SK-N-SH (cell line): ENCODE measurements at regions not wholly inside any gene's neighbourhood (a gene's known extent, or its start where the extent isn't known, plus 50 kb on each side); places are given as distances from the start of the nearest gene placed in this dataset.
"Not testable (repeated sequence)": the region's sequence is repeated elsewhere in the genome, so short reads cannot be mapped to it uniquely, and the experiment has no call there.

ENCODE experiments used
- CTCF ChIA-PET: fragments of 300-600, 350-600 bp; formaldehyde crosslinking; extraction: SDS; loops from one replicate; lab custom pipeline; 2021; lab: Yijun Ruan, JAX
- POLR2A ChIA-PET: fragments of 350-600 bp; sonication (Branson Sonifier 250); formaldehyde crosslinking; extraction: SDS; loops from one replicate; lab custom pipeline; 2020; ENCODE audit warnings: antibody characterized with exemption, inconsistent platforms; lab: Yijun Ruan, JAX
- DNase-seq: peaks from one replicate; pipeline ENCODE4 v3.0.0; 2012
- H2AFZ ChIP-seq: fragments of 200-600 bp; sonication (generic); 2 replicates; pipeline ENCODE4 v1.8.1; 2016; ENCODE audit warnings: antibody characterized with exemption, mild to moderate bottlenecking, low read depth
- H3F3A ChIP-seq: fragments of 200-600 bp; sonication (generic); replicated peaks from 2 replicates; pipeline ENCODE3; 2016; ENCODE audit warnings: antibody characterized with exemption, mild to moderate bottlenecking; ENCODE audit not compliant: insufficient read depth
- H3K27ac ChIP-seq, 2 experiments: fragments of 200-500 bp in 1 of 2; fragments of 200-600 bp in 1 of 2; sonication (Bioruptor generic) in 1 of 2; sonication (generic), shearing (Covaris generic) in 1 of 2; 2 replicates each; pipeline versions ENCODE4 v1.5.1 to v1.6.1; 2014 to 2016; ENCODE audit warnings: low read depth in 2 of 2, inconsistent platforms in 1 of 2, low read length in 1 of 2, mild to moderate bottlenecking in 1 of 2, mixed read lengths in 1 of 2
- H3K27me3 ChIP-seq: fragments of 200-600 bp; sonication (generic), shearing (Covaris generic); 2 replicates; pipeline ENCODE4 v1.6.1; 2016; ENCODE audit warnings: mixed run types; ENCODE audit not compliant: insufficient read depth
- H3K36me3 ChIP-seq, 2 experiments: fragments of 200-500 bp in 1 of 2; fragments of 200-600 bp in 1 of 2; sonication (Bioruptor generic) in 1 of 2; sonication (generic) in 1 of 2; replicated peaks in 1 of 2; 2 replicates each; pipeline versions ENCODE3 to v1.5.1; 2014 to 2016; ENCODE audit warnings: low read length in 1 of 2, mild to moderate bottlenecking in 1 of 2; ENCODE audit not compliant: insufficient read depth in 2 of 2, control insufficient read depth in 1 of 2
- H3K4me1 ChIP-seq, 2 experiments: fragments of 200-500 bp in 1 of 2; fragments of 200-600 bp in 1 of 2; sonication (Bioruptor generic) in 1 of 2; sonication (generic), shearing (Covaris generic) in 1 of 2; 2 replicates each; pipeline versions ENCODE4 v1.5.1 to v1.6.1; 2014 to 2016; ENCODE audit warnings: low read depth in 1 of 2, low read length in 1 of 2, mixed run types in 1 of 2; ENCODE audit not compliant: insufficient read depth in 2 of 2, control insufficient read depth in 1 of 2
- H3K4me2 ChIP-seq: fragments of 200-600 bp; sonication (generic), shearing (Covaris generic); 2 replicates; pipeline ENCODE4 v1.6.1; 2017; ENCODE audit warnings: mixed run types
- H3K4me3 ChIP-seq, 2 experiments: fragments of 200-500 bp in 1 of 2; fragments of 200-600 bp in 1 of 2; sonication (Bioruptor generic) in 1 of 2; sonication (generic), shearing (Covaris generic) in 1 of 2; 2 replicates each; pipeline versions ENCODE4 v1.5.1 to v1.8.1; 2014 to 2016; ENCODE audit warnings: low read depth in 2 of 2, inconsistent platforms in 1 of 2, low read length in 1 of 2, mild to moderate bottlenecking in 1 of 2, mixed read lengths in 1 of 2, moderate library complexity in 1 of 2
- H3K79me2 ChIP-seq: fragments of 200-600 bp; sonication (generic); 2 replicates; pipeline ENCODE4 v1.8.1; 2017; ENCODE audit warnings: mild to moderate bottlenecking; ENCODE audit not compliant: insufficient read depth
- H3K9ac ChIP-seq: fragments of 200-600 bp; sonication (generic); 2 replicates; pipeline ENCODE4 v1.6.1; 2017; ENCODE audit warnings: mixed run types
- H3K9me2 ChIP-seq: fragments of 200-600 bp; sonication (generic); 2 replicates; pipeline ENCODE4 v1.6.1; 2017; ENCODE audit warnings: mixed run types
- H3K9me3 ChIP-seq: fragments of 200-600 bp; sonication (generic); 2 replicates; pipeline ENCODE4 v1.6.1; 2017; ENCODE audit warnings: mixed run types, mild to moderate bottlenecking, moderate library complexity
- H4K20me1 ChIP-seq: fragments of 200-600 bp; sonication (generic); 2 replicates; pipeline ENCODE4 v1.6.1; 2017; ENCODE audit warnings: mild to moderate bottlenecking, mixed run types; ENCODE audit not compliant: insufficient read depth
- CHD2 ChIP-seq: fragments of 150-350 bp; IDR thresholded peaks from 2 replicates; pipeline ENCODE4 v1.6.1; 2018; ENCODE audit warnings: low read length; ENCODE audit not compliant: partially characterized antibody
- CTCF ChIP-seq: fragments of 200-600 bp; sonication (generic); IDR thresholded peaks from 2 replicates; pipeline ENCODE4 v1.6.1; 2017; ENCODE audit warnings: antibody characterized with exemption, mild to moderate bottlenecking, moderate library complexity
- ELF1 ChIP-seq: IDR thresholded peaks from 2 replicates; pipeline ENCODE4 v1.4.0; 2012
- FOXJ3 ChIP-seq: sonication (generic); formaldehyde crosslinking; IDR thresholded peaks from 2 replicates; pipeline ENCODE4 v1.5.1; 2020; ENCODE audit warnings: mild to moderate bottlenecking, missing genetic modification reagents
- FOXM1 ChIP-seq: IDR thresholded peaks from 2 replicates; pipeline ENCODE4 v1.4.0; 2012; ENCODE audit warnings: low read depth, mild to moderate bottlenecking
- GABPA ChIP-seq: IDR thresholded peaks from 2 replicates; pipeline ENCODE4 v1.4.0; 2012; ENCODE audit warnings: low read depth, mild to moderate bottlenecking
- GATA2 ChIP-seq: sonication (generic); formaldehyde crosslinking; IDR thresholded peaks from 2 replicates; pipeline ENCODE4 v1.5.0; 2020; ENCODE audit warnings: mild to moderate bottlenecking, missing genetic modification reagents
- JUND ChIP-seq: IDR thresholded peaks from 2 replicates; pipeline ENCODE4 v1.4.0; 2012
- NFIC ChIP-seq: IDR thresholded peaks from 2 replicates; pipeline ENCODE4 v1.4.0; 2012; ENCODE audit warnings: borderline replicate concordance
- NRF1 ChIP-seq: IDR thresholded peaks from 2 replicates; pipeline ENCODE4 v1.6.1; 2012; ENCODE audit warnings: low read depth, mild to moderate bottlenecking, low read length
- POLR2AphosphoS5 ChIP-seq: IDR thresholded peaks from 2 replicates; pipeline ENCODE4 v1.6.1; 2012; ENCODE audit warnings: low read depth, low read length
- RAD21 ChIP-seq: IDR thresholded peaks from 2 replicates; pipeline ENCODE4 v1.6.1; 2012; ENCODE audit warnings: mild to moderate bottlenecking, low read length
- RFX5 ChIP-seq: IDR thresholded peaks from 2 replicates; pipeline ENCODE4 v1.6.1; 2012; ENCODE audit warnings: mild to moderate bottlenecking, improper control_type of control experiment, low read length
- SIN3A ChIP-seq: IDR thresholded peaks from 2 replicates; pipeline ENCODE4 v1.6.1; 2012; ENCODE audit warnings: low read depth, mild to moderate bottlenecking, low read length, moderate library complexity, borderline replicate concordance
- TAF1 ChIP-seq: IDR thresholded peaks from 2 replicates; pipeline ENCODE4 v1.6.1; 2012; ENCODE audit warnings: low read depth, mild to moderate bottlenecking, low read length, moderate library complexity, borderline replicate concordance
- TCF12 ChIP-seq: IDR thresholded peaks from 2 replicates; pipeline ENCODE4 v1.4.0; 2012
- TEAD4 ChIP-seq: IDR thresholded peaks from 2 replicates; pipeline ENCODE4 v1.4.0; 2012; ENCODE audit warnings: mild to moderate bottlenecking, borderline replicate concordance; ENCODE audit not compliant: insufficient read depth
- USF2 ChIP-seq: fragments of 150-350 bp; IDR thresholded peaks from 2 replicates; pipeline ENCODE4 v1.6.1; 2017; ENCODE audit warnings: antibody characterized with exemption, low read length, low read depth, borderline replicate concordance
- YY1 ChIP-seq: IDR thresholded peaks from 2 replicates; pipeline ENCODE4 v1.4.0; 2012; ENCODE audit warnings: low read depth, mild to moderate bottlenecking
- WGBS: methylation state at CpG from one replicate; pipeline ENCODE4 v1.1.6; 2017; ENCODE audit warnings: low lambda C conversion rate; 5-methylcytosine and 5-hydroxymethylcytosine counted together

- Histone ChIP-seq H3K36me3 (no peaks in the 10 kb centered on the region), H3K4me2 (no peak overlapping the region), H3K79me2 (no peaks in the 10 kb centered on the region), H3K4me3 (no peak overlapping the region), H3K27ac (no peak overlapping the region), H3K9me2 (no peaks in the 10 kb centered on the region), H3K9me3 (no peaks in the 10 kb centered on the region), H3K9ac (no peak overlapping the region), H3F3A (no peaks in the 10 kb centered on the region), H2AFZ (no peak overlapping the region), H3K27me3 (no peaks in the 10 kb centered on the region), H3K4me1 (no peaks in the 10 kb centered on the region), H4K20me1 (no peaks in the 10 kb centered on the region)
- POLR2A ChIA-PET: no interaction called here
- 79% methylated on average over 7 of the region's 7 CpGs for WGBS
- DNase-seq: no peak
- CTCF ChIA-PET: interaction anchor here (0.6 kb wide), 1 partner anchor 14 kb away, joined by 3 read pairs; no protein-coding TSS in a partner anchor
- TF ChIP-seq NFIC (no peak), POLR2AphosphoS5 (no peak), TCF12 (no peak), RAD21 (no peak), TAF1 (no peak), FOXM1 (no peak), TEAD4 (no peak), FOXJ3 (CRISPR knock-in tag) (no peak), CHD2 (no peak), JUND (no peak), GATA2 (CRISPR knock-in tag) (no peak), SIN3A (no peak), RFX5 (no peak), GABPA (no peak), NRF1 (no peak), YY1 (no peak), USF2 (no peak), ELF1 (no peak), CTCF (no peak)
Observed at GRCh38 chr2:31802711-31803110, 208.1 kb downstream of the MEMO1 start.

- H3K9me2 ChIP-seq, H3K9me3 ChIP-seq, H3K36me3 ChIP-seq, H3K9ac ChIP-seq, DNase-seq, H3F3A ChIP-seq, H3K4me1 ChIP-seq, CTCF ChIA-PET, H3K79me2 ChIP-seq, POLR2A ChIA-PET, H2AFZ ChIP-seq, H3K4me2 ChIP-seq, H3K4me3 ChIP-seq, H4K20me1 ChIP-seq, H3K27ac ChIP-seq, H3K27me3 ChIP-seq: not testable (repeated sequence)
- 7% methylated on average over 4 of the region's 4 CpGs for WGBS
Observed at GRCh38 chr2:31799282-31799681, 211.5 kb downstream of the MEMO1 start.
